ENCODE measurements at regions not wholly inside any gene's neighbourhood (a gene's known extent, or its start where the extent isn't known, plus 50 kb on each side); places are given as distances from the start of the nearest gene placed in this dataset.

GRCh38 chr15:39174332-39174731 is 406.5 kb upstream of the THBS1 start:
- no peak overlapping the region for H3K27ac ChIP-seq (replicated peaks; ENCODE audit: low read length)
- DNase-seq (ENCODE audit: low spot score) = no peak
- H4K8ac ChIP-seq (ENCODE audit: low read depth, low read length) = no peak overlapping the region
- H3K4me1 ChIP-seq (ENCODE audit: control insufficient read depth in 2 of 2, insufficient read depth in 1 of 2, low read depth in 1 of 2, low read length in 2 of 2) = peaks cover 13% of the 10 kb centered on the region in 2 donors
- no peak overlapping the region for H4K91ac ChIP-seq (ENCODE audit: low read depth, low read length, poor library complexity)
- H3K18ac ChIP-seq (ENCODE audit: low read length) = no peak overlapping the region
- H2AK5ac ChIP-seq (ENCODE audit: low read depth, low read length) = no peak overlapping the region
- no peak overlapping the region for H3K9ac ChIP-seq (ENCODE audit: low read depth, low read length, poor library complexity)
- no peak overlapping the region for H3K4me2 ChIP-seq (ENCODE audit: insufficient read depth, low read length, poor library complexity, severe bottlenecking)
- no CpG with 5 or more reads among the region's 1 CpG for WGBS, 2 donors (ENCODE audit: extremely low coverage in 2 of 2, insufficient read length in 2 of 2, insufficient replicate concordance in 1 of 2)
- H2BK15ac ChIP-seq (ENCODE audit: low read length) = no peak overlapping the region
- no peak overlapping the region for H2BK5ac ChIP-seq (ENCODE audit: low read length)
- H2BK12ac ChIP-seq (ENCODE audit: low read length) = no peak overlapping the region
- H3K27me3 ChIP-seq (ENCODE audit: control insufficient read depth in 3 of 3, insufficient read depth in 3 of 3, low read depth in 1 of 3, low read length in 3 of 3) = no peaks in the 10 kb centered on the region
- H3K14ac ChIP-seq (ENCODE audit: low read length) = no peak overlapping the region
- H2BK120ac ChIP-seq (ENCODE audit: low read depth, low read length) = no peak overlapping the region
- H2AFZ ChIP-seq (ENCODE audit: low read length) = no peak overlapping the region
- H3K4me3 ChIP-seq (ENCODE audit: low read length in 2 of 2) = no peak overlapping the region
- no peaks in the 10 kb centered on the region for H3K36me3 ChIP-seq (replicated peaks in 1 of 2; ENCODE audit: control insufficient read depth in 2 of 2, insufficient read depth in 2 of 2, low read length in 2 of 2)
- H3K79me1 ChIP-seq (ENCODE audit: low read depth, low read length) = no peaks in the 10 kb centered on the region
- no peak overlapping the region for H3K23ac ChIP-seq (ENCODE audit: low read depth, low read length, poor library complexity)
- no peak overlapping the region for H3K4ac ChIP-seq (ENCODE audit: low read length)
- no peaks in the 10 kb centered on the region for H3K9me3 ChIP-seq (replicated peaks in 1 of 2; ENCODE audit: control insufficient read depth in 2 of 2, insufficient read depth in 1 of 2, low read depth in 1 of 2, low read length in 2 of 2)

- Histone ChIP-seq H3K23ac (ENCODE audit: low read depth, low read length, poor library complexity) (no peak overlapping the region), H2AFZ (ENCODE audit: low read length) (no peak overlapping the region)
- WGBS, 2 donors (ENCODE audit: extremely low coverage in 2 of 2, insufficient read length in 2 of 2, insufficient replicate concordance in 1 of 2) = no CpG with 5 or more reads among the region's 3 CpGs
Measured at GRCh38 chr15:39176030-39176429, 404.8 kb upstream of the THBS1 start.

GRCh38 chr15:39177561-39177960 is 403.3 kb upstream of the THBS1 start:
- Histone ChIP-seq H2BK5ac (ENCODE audit: low read length) (no peak overlapping the region), H3K27me3 (ENCODE audit: control insufficient read depth in 3 of 3, insufficient read depth in 3 of 3, low read depth in 1 of 3, low read length in 3 of 3) (no peaks in the 10 kb centered on the region), H3K27ac (replicated peaks; ENCODE audit: low read length) (no peak overlapping the region), H2AK5ac (ENCODE audit: low read depth, low read length) (no peak overlapping the region), H3K9ac (ENCODE audit: low read depth, low read length, poor library complexity) (no peak overlapping the region), H2BK120ac (ENCODE audit: low read depth, low read length) (no peak overlapping the region), H3K4me1 (ENCODE audit: control insufficient read depth in 2 of 2, insufficient read depth in 1 of 2, low read depth in 1 of 2, low read length in 2 of 2) (peaks cover 7 to 22% of the 10 kb centered on the region in 2 donors), H3K23ac (ENCODE audit: low read depth, low read length, poor library complexity) (no peak overlapping the region), H2BK15ac (ENCODE audit: low read length) (no peak overlapping the region), H3K14ac (ENCODE audit: low read length) (no peak overlapping the region), H3K4ac (ENCODE audit: low read length) (no peak overlapping the region), H3K36me3 (replicated peaks in 1 of 2; ENCODE audit: control insufficient read depth in 2 of 2, insufficient read depth in 2 of 2, low read length in 2 of 2) (no peaks in the 10 kb centered on the region), H3K18ac (ENCODE audit: low read length) (no peak overlapping the region), H2AFZ (ENCODE audit: low read length) (no peak overlapping the region), H3K4me2 (ENCODE audit: insufficient read depth, low read length, poor library complexity, severe bottlenecking) (no peak overlapping the region), H3K79me1 (ENCODE audit: low read depth, low read length) (no peaks in the 10 kb centered on the region), H3K9me3 (replicated peaks in 1 of 2; ENCODE audit: control insufficient read depth in 2 of 2, insufficient read depth in 1 of 2, low read depth in 1 of 2, low read length in 2 of 2) (no peaks in the 10 kb centered on the region), H2BK12ac (ENCODE audit: low read length) (no peak overlapping the region), H4K8ac (ENCODE audit: low read depth, low read length) (no peak overlapping the region), H4K91ac (ENCODE audit: low read depth, low read length, poor library complexity) (no peak overlapping the region), H3K4me3 (ENCODE audit: low read length in 2 of 2) (no peak overlapping the region)
- DNase-seq (ENCODE audit: low spot score) = no peak
- no CpG with 5 or more reads among the region's 4 CpGs for WGBS, 2 donors (ENCODE audit: extremely low coverage in 2 of 2, insufficient read length in 2 of 2, insufficient replicate concordance in 1 of 2)

More at GRCh38 chr15:39176030-39176429, 404.8 kb upstream of the THBS1 start:
- no peak for DNase-seq (ENCODE audit: low spot score)
- H3K9me3 ChIP-seq (replicated peaks in 1 of 2; ENCODE audit: control insufficient read depth in 2 of 2, insufficient read depth in 1 of 2, low read depth in 1 of 2, low read length in 2 of 2) = no peaks in the 10 kb centered on the region
- H3K4me1 ChIP-seq (ENCODE audit: control insufficient read depth in 2 of 2, insufficient read depth in 1 of 2, low read depth in 1 of 2, low read length in 2 of 2) = peaks cover 13 to 16% of the 10 kb centered on the region in 2 donors
- no peak overlapping the region for H2BK120ac ChIP-seq (ENCODE audit: low read depth, low read length)
- no peak overlapping the region for H2BK5ac ChIP-seq (ENCODE audit: low read length)
- no peak overlapping the region for H3K14ac ChIP-seq (ENCODE audit: low read length)
- H2BK15ac ChIP-seq (ENCODE audit: low read length) = no peak overlapping the region
- no peak overlapping the region for H3K27ac ChIP-seq (replicated peaks; ENCODE audit: low read length)
- H3K9ac ChIP-seq (ENCODE audit: low read depth, low read length, poor library complexity) = no peak overlapping the region
- H3K79me1 ChIP-seq (ENCODE audit: low read depth, low read length) = no peaks in the 10 kb centered on the region
- H3K4ac ChIP-seq (ENCODE audit: low read length) = no peak overlapping the region
- no peak overlapping the region for H4K8ac ChIP-seq (ENCODE audit: low read depth, low read length)
- H4K91ac ChIP-seq (ENCODE audit: low read depth, low read length, poor library complexity) = no peak overlapping the region
- H3K4me3 ChIP-seq (ENCODE audit: low read length in 2 of 2) = no peak overlapping the region
- H2BK12ac ChIP-seq (ENCODE audit: low read length) = no peak overlapping the region
- no peak overlapping the region for H3K18ac ChIP-seq (ENCODE audit: low read length)
- H3K27me3 ChIP-seq (ENCODE audit: control insufficient read depth in 3 of 3, insufficient read depth in 3 of 3, low read depth in 1 of 3, low read length in 3 of 3) = no peaks in the 10 kb centered on the region
- H3K4me2 ChIP-seq (ENCODE audit: insufficient read depth, low read length, poor library complexity, severe bottlenecking) = no peak overlapping the region
- H2AK5ac ChIP-seq (ENCODE audit: low read depth, low read length) = no peak overlapping the region
- H3K36me3 ChIP-seq (replicated peaks in 1 of 2; ENCODE audit: control insufficient read depth in 2 of 2, insufficient read depth in 2 of 2, low read length in 2 of 2) = no peaks in the 10 kb centered on the region

- peaks cover 2 to 18% of the 10 kb centered on the region in 2 donors for H3K4me1 ChIP-seq (ENCODE audit: control insufficient read depth in 2 of 2, insufficient read depth in 1 of 2, low read depth in 1 of 2, low read length in 2 of 2)
- no peak overlapping the region for H3K9ac ChIP-seq (ENCODE audit: low read depth, low read length, poor library complexity)
- H3K14ac ChIP-seq (ENCODE audit: low read length) = no peak overlapping the region
- H3K27ac ChIP-seq (replicated peaks; ENCODE audit: low read length) = no peak overlapping the region
- H2AK5ac ChIP-seq (ENCODE audit: low read depth, low read length) = no peak overlapping the region
- no peak overlapping the region for H4K8ac ChIP-seq (ENCODE audit: low read depth, low read length)
- WGBS, 2 donors (ENCODE audit: extremely low coverage in 2 of 2, insufficient read length in 2 of 2, insufficient replicate concordance in 1 of 2) = no CpG with 5 or more reads among the region's 1 CpG
- no peak overlapping the region for H2BK15ac ChIP-seq (ENCODE audit: low read length)
- H3K9me3 ChIP-seq (replicated peaks in 1 of 2; ENCODE audit: control insufficient read depth in 2 of 2, insufficient read depth in 1 of 2, low read depth in 1 of 2, low read length in 2 of 2) = no peaks in the 10 kb centered on the region
- no peak overlapping the region for H3K4me2 ChIP-seq (ENCODE audit: insufficient read depth, low read length, poor library complexity, severe bottlenecking)
- no peak overlapping the region for H2BK120ac ChIP-seq (ENCODE audit: low read depth, low read length)
- no peaks in the 10 kb centered on the region for H3K27me3 ChIP-seq (ENCODE audit: control insufficient read depth in 3 of 3, insufficient read depth in 3 of 3, low read depth in 1 of 3, low read length in 3 of 3)
- no peak overlapping the region for H3K23ac ChIP-seq (ENCODE audit: low read depth, low read length, poor library complexity)
- H2AFZ ChIP-seq (ENCODE audit: low read length) = no peak overlapping the region
- no peak overlapping the region for H3K18ac ChIP-seq (ENCODE audit: low read length)
- H3K4ac ChIP-seq (ENCODE audit: low read length) = no peak overlapping the region
- DNase-seq (ENCODE audit: low spot score) = no peak
- no peak overlapping the region for H2BK12ac ChIP-seq (ENCODE audit: low read length)
- H3K36me3 ChIP-seq (replicated peaks in 1 of 2; ENCODE audit: control insufficient read depth in 2 of 2, insufficient read depth in 2 of 2, low read length in 2 of 2) = no peaks in the 10 kb centered on the region
- no peaks in the 10 kb centered on the region for H3K79me1 ChIP-seq (ENCODE audit: low read depth, low read length)
- no peak overlapping the region for H3K4me3 ChIP-seq (ENCODE audit: low read length in 2 of 2)
- no peak overlapping the region for H2BK5ac ChIP-seq (ENCODE audit: low read length)
- H4K91ac ChIP-seq (ENCODE audit: low read depth, low read length, poor library complexity) = no peak overlapping the region
Measured at GRCh38 chr15:39180030-39180429, 400.8 kb upstream of the THBS1 start.

All from neuronal stem cell (in vitro differentiated cells).